ENCODE measurements at regions not wholly inside any gene's neighbourhood (a gene's known extent, or its start where the extent isn't known, plus 50 kb on each side); places are given as distances from the start of the nearest gene placed in this dataset.

DNA sequence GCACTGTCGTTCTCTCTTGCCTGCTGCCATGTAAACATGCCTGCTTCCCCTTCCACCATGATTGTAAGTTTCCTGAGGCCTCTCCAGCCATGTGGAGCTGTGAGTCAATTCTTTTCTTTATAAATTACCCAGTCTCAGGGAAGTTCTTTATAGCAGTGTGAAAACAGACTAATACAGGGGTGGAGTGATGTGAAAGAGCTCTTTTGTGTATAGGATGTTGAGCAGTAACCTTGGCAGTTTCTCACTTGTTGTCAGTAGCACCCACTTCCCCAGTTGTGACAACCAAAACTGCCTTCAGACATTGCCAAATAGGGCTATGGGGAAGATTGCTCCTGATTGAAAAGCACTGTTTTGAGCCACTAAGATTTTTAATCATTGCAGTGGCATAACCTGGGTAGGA is 552.2 kb upstream of the ZNF462 start:
- no peak for TF ChIP-seq CEBPB (IDR thresholded peaks at IDR 0.05)
- no peak for TF ChIP-seq YY1 (IDR thresholded peaks at IDR 0.05; ENCODE audit: low read depth)
- no peak for TF ChIP-seq RAD21 (IDR thresholded peaks at IDR 0.05; ENCODE audit: low read depth)
- TF ChIP-seq EP300 (IDR thresholded peaks at IDR 0.05; ENCODE audit: borderline replicate concordance): no peak
- TF ChIP-seq, protein P1, sequence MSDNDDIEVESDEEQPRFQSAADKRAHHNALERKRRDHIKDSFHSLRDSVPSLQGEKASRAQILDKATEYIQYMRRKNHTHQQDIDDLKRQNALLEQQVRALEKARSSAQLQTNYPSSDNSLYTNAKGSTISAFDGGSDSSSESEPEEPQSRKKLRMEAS (IDR thresholded peaks at IDR 0.05): no peak
- TF ChIP-seq, protein P2, sequence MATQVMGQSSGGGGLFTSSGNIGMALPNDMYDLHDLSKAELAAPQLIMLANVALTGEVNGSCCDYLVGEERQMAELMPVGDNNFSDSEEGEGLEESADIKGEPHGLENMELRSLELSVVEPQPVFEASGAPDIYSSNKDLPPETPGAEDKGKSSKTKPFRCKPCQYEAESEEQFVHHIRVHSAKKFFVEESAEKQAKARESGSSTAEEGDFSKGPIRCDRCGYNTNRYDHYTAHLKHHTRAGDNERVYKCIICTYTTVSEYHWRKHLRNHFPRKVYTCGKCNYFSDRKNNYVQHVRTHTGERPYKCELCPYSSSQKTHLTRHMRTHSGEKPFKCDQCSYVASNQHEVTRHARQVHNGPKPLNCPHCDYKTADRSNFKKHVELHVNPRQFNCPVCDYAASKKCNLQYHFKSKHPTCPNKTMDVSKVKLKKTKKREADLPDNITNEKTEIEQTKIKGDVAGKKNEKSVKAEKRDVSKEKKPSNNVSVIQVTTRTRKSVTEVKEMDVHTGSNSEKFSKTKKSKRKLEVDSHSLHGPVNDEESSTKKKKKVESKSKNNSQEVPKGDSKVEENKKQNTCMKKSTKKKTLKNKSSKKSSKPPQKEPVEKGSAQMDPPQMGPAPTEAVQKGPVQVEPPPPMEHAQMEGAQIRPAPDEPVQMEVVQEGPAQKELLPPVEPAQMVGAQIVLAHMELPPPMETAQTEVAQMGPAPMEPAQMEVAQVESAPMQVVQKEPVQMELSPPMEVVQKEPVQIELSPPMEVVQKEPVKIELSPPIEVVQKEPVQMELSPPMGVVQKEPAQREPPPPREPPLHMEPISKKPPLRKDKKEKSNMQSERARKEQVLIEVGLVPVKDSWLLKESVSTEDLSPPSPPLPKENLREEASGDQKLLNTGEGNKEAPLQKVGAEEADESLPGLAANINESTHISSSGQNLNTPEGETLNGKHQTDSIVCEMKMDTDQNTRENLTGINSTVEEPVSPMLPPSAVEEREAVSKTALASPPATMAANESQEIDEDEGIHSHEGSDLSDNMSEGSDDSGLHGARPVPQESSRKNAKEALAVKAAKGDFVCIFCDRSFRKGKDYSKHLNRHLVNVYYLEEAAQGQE (IDR thresholded peaks at IDR 0.05; ENCODE audit: low read depth): no peak
- TF ChIP-seq NFIC (IDR thresholded peaks at IDR 0.05): no peak
- no peak for TF ChIP-seq ZBTB7A (IDR thresholded peaks at IDR 0.05; ENCODE audit: low read depth)
- TF ChIP-seq FOXM1 (IDR thresholded peaks at IDR 0.05; ENCODE audit: borderline replicate concordance, low read depth): no peak
- no peak for TF ChIP-seq CREB1 (IDR thresholded peaks at IDR 0.05; ENCODE audit: low read depth)
- TF ChIP-seq TEAD4 (IDR thresholded peaks at IDR 0.05): no peak
- no peak for TF ChIP-seq EGR1 (IDR thresholded peaks at IDR 0.05)
- no peak for TF ChIP-seq TAF1 (IDR thresholded peaks at IDR 0.05; ENCODE audit: low read depth)
- TF ChIP-seq TCF12 (IDR thresholded peaks at IDR 0.05; ENCODE audit: low read depth): no peak
